Mesenchymal stem cell (in vitro differentiated cells and primary cell): ENCODE measurements at regions not wholly inside any gene's neighbourhood (a gene's known extent, or its start where the extent isn't known, plus 50 kb on each side); places are given as distances from the start of the nearest gene placed in this dataset.

Experiments used
- DNase-seq: peaks from one replicate; pipeline ENCODE4 v3.0.0-alpha.2; 2013
- H2AFZ ChIP-seq: one replicate; pipeline ENCODE4 v1.6.1; 2013; ENCODE audit warnings: low read depth, mild to moderate bottlenecking, control low read depth, inconsistent platforms, low read length, moderate library complexity
- H2AK5ac ChIP-seq: 2 replicates; pipeline ENCODE4 v1.6.1; 2013; ENCODE audit warnings: low read length, moderate library complexity, mild to moderate bottlenecking, inconsistent platforms; ENCODE audit not compliant: severe bottlenecking
- H2BK120ac ChIP-seq: one replicate; pipeline ENCODE4 v1.6.1; 2013; ENCODE audit warnings: low read depth, mild to moderate bottlenecking, inconsistent platforms, low read length, moderate library complexity
- H2BK12ac ChIP-seq, 2 experiments: one replicate each; pipeline ENCODE4 v1.6.1; 2013; ENCODE audit warnings: inconsistent platforms in 2 of 2, low read length in 2 of 2, mild to moderate bottlenecking in 2 of 2, moderate library complexity in 2 of 2, control low read depth in 1 of 2
- H2BK15ac ChIP-seq: one replicate; pipeline ENCODE4 v1.6.1; 2013; ENCODE audit warnings: mild to moderate bottlenecking, low read depth, inconsistent platforms; ENCODE audit not compliant: poor library complexity, severe bottlenecking
- H2BK5ac ChIP-seq: 2 replicates; pipeline ENCODE4 v1.6.1; 2013; ENCODE audit warnings: low read depth, mild to moderate bottlenecking, low read length, control low read depth, inconsistent platforms; ENCODE audit not compliant: poor library complexity, severe bottlenecking
- H3K14ac ChIP-seq, 2 experiments: one replicate each; pipeline ENCODE4 v1.6.1; 2013; ENCODE audit warnings: inconsistent platforms in 2 of 2, low read length in 2 of 2, control low read depth in 1 of 2, mild to moderate bottlenecking in 1 of 2, moderate library complexity in 1 of 2
- H3K18ac ChIP-seq, 2 experiments: one replicate each; pipeline ENCODE4 v1.6.1; 2013; ENCODE audit warnings: inconsistent platforms in 2 of 2, low read length in 2 of 2, control low read depth in 1 of 2, low read depth in 1 of 2, mild to moderate bottlenecking in 1 of 2
- H3K23ac ChIP-seq, 2 experiments: one replicate each; pipeline ENCODE4 v1.6.1; 2013; ENCODE audit warnings: inconsistent platforms in 2 of 2, low read length in 2 of 2, mild to moderate bottlenecking in 2 of 2, moderate library complexity in 2 of 2, control low read depth in 1 of 2
- H3K27ac ChIP-seq: 2 replicates; pipeline ENCODE4 v1.5.1; 2013; ENCODE audit warnings: mild to moderate bottlenecking, moderate library complexity, low read length, control low read depth, inconsistent platforms; ENCODE audit not compliant: poor library complexity, severe bottlenecking
- H3K27me3 ChIP-seq, 2 experiments: 2 replicates each; pipeline versions ENCODE4 v1.6.1 to v1.7.0; 2013; ENCODE audit warnings: low read length in 2 of 2, mild to moderate bottlenecking in 2 of 2, moderate library complexity in 2 of 2, control low read depth in 1 of 2, inconsistent platforms in 1 of 2; ENCODE audit not compliant: control insufficient read depth in 1 of 2, insufficient read depth in 1 of 2
- H3K36me3 ChIP-seq, 2 experiments: 2 replicates each; pipeline versions ENCODE4 v1.6.1 to v1.7.0; 2013; ENCODE audit warnings: low read length in 2 of 2, control low read depth in 1 of 2, inconsistent platforms in 1 of 2, low read depth in 1 of 2, mild to moderate bottlenecking in 1 of 2; ENCODE audit not compliant: insufficient read depth in 2 of 2, control insufficient read depth in 1 of 2
- H3K4ac ChIP-seq, 2 experiments: one replicate each; pipeline ENCODE4 v1.6.1; 2013; ENCODE audit warnings: inconsistent platforms in 2 of 2, low read length in 2 of 2, mild to moderate bottlenecking in 2 of 2, moderate library complexity in 2 of 2, control low read depth in 1 of 2, low read depth in 1 of 2
- H3K4me1 ChIP-seq: 2 replicates; pipeline ENCODE4 v1.6.1; 2013; ENCODE audit warnings: low read depth, low read length, control low read depth; ENCODE audit not compliant: control insufficient read depth, insufficient read depth
- H3K4me2 ChIP-seq: 2 replicates; pipeline ENCODE4 v1.6.1; 2013; ENCODE audit warnings: low read length, mild to moderate bottlenecking, inconsistent platforms; ENCODE audit not compliant: poor library complexity, severe bottlenecking
- H3K4me3 ChIP-seq, 2 experiments: 2 replicates each; pipeline versions ENCODE4 v1.5.1 to v1.7.0; 2013; ENCODE audit warnings: low read length in 2 of 2, mild to moderate bottlenecking in 2 of 2, control low read depth in 1 of 2, low read depth in 1 of 2; ENCODE audit not compliant: insufficient read depth in 1 of 2
- H3K79me1 ChIP-seq: replicated peaks from 2 replicates; pipeline ENCODE4 v1.6.1; 2013; ENCODE audit warnings: mild to moderate bottlenecking, control low read depth, low read length, inconsistent platforms; ENCODE audit not compliant: poor library complexity, severe bottlenecking
- H3K9ac ChIP-seq: 2 replicates; pipeline ENCODE4 v1.7.0; 2013; ENCODE audit warnings: mild to moderate bottlenecking, low read length, moderate library complexity
- H3K9me3 ChIP-seq: 2 replicates; pipeline ENCODE4 v1.7.0; 2013; ENCODE audit warnings: mild to moderate bottlenecking, low read length; ENCODE audit not compliant: control insufficient read depth
- H4K8ac ChIP-seq: one replicate; pipeline ENCODE4 v1.6.1; 2013; ENCODE audit warnings: inconsistent platforms, mild to moderate bottlenecking, low read length, moderate library complexity
- H4K91ac ChIP-seq: one replicate; pipeline ENCODE4 v1.6.1; 2013; ENCODE audit warnings: mild to moderate bottlenecking, low read length, inconsistent platforms
- WGBS: methylation state at CpG from one replicate; pipeline ENCODE4 v1.1.7; 2013; ENCODE audit warnings: mixed read lengths; 5-methylcytosine and 5-hydroxymethylcytosine counted together

DNA sequence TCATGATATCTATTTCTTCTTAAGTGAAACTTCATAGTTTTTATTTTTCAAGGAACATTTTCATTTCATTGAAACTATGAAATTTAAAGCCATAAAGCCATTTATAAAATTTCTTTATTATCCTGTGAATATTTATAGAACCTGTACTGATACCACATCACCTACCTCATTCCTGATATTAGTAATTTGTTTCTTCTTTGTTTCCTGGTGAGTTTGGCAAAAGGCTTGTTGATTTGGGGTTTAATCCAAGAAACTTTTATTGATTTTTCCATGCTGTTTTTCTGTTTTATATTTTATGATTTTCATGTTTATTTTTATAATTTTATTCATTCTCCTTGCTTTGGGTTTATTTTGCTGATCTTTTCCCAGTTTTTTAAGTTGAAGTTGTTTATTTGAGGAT is 669.4 kb downstream of the NXPH1 start:
- Histone ChIP-seq H3K9ac (no peak overlapping the region), H2AK5ac (no peak overlapping the region), H3K18ac (no peak overlapping the region), H3K4me3 (no peak overlapping the region), H3K79me1 (no peaks in the 10 kb centered on the region), H2BK12ac (no peak overlapping the region), H3K23ac (no peak overlapping the region), H3K27me3 (no peaks in the 10 kb centered on the region), H4K8ac (no peak overlapping the region), H3K4ac (no peak overlapping the region), H3K4me1 (no peaks in the 10 kb centered on the region), H2AFZ (no peak overlapping the region), H3K9me3 (peaks cover 21% of the 10 kb centered on the region), H2BK15ac (no peak overlapping the region), H3K4me2 (no peak overlapping the region), H3K36me3 (no peaks in the 10 kb centered on the region), H3K27ac (no peak overlapping the region), H4K91ac (no peak overlapping the region), H2BK5ac (no peak overlapping the region), H2BK120ac (no peak overlapping the region), H3K14ac (no peak overlapping the region)
- no peak for DNase-seq

DNA sequence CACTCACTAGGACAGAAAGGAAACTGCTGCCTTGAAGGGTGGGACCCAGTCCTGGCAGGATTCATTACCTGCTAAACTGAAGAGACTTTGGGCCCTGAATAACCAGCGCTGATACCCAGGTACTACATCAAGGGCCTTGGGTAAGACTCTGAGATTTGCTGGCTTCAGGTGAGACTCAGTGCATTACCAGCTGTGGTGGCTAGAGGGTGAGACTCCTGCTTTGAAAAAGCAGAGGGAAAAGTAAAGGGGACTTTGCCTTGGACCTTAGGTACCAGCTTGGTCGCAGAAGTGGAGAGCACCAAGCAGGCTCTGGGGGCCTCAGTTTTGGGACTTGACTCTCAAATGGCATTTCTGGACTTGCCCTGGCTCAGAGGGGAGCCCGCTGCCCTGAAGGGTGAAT is 673.3 kb downstream of the NXPH1 start:
- no peak overlapping the region for H3K4me3 ChIP-seq
- 84% methylated on average over 3 of the region's 3 CpGs for WGBS
- no peak overlapping the region for H3K14ac ChIP-seq
- no peaks in the 10 kb centered on the region for H3K27me3 ChIP-seq
- H3K4ac ChIP-seq: no peak overlapping the region
- H2BK12ac ChIP-seq: no peak overlapping the region
- H3K79me1 ChIP-seq: no peaks in the 10 kb centered on the region
- no peak overlapping the region for H3K9ac ChIP-seq
- no peak for DNase-seq
- peaks cover 35% of the 10 kb centered on the region for H3K9me3 ChIP-seq
- H2BK5ac ChIP-seq: no peak overlapping the region
- H3K4me2 ChIP-seq: no peak overlapping the region
- H2BK15ac ChIP-seq: no peak overlapping the region
- H3K18ac ChIP-seq: no peak overlapping the region
- no peak overlapping the region for H3K23ac ChIP-seq
- no peaks in the 10 kb centered on the region for H3K36me3 ChIP-seq
- no peak overlapping the region for H2AFZ ChIP-seq
- no peak overlapping the region for H4K91ac ChIP-seq
- H3K4me1 ChIP-seq: no peaks in the 10 kb centered on the region
- no peak overlapping the region for H2AK5ac ChIP-seq
- no peak overlapping the region for H2BK120ac ChIP-seq
- no peak overlapping the region for H4K8ac ChIP-seq
- H3K27ac ChIP-seq: no peak overlapping the region

GRCh38 chr7:9120331-9120730 is 686.9 kb downstream of the NXPH1 start:
- no peak overlapping the region for H2BK15ac ChIP-seq
- H3K36me3 ChIP-seq: no peaks in the 10 kb centered on the region
- no peak overlapping the region for H3K23ac ChIP-seq
- peaks cover 11% of the 10 kb centered on the region for H3K9me3 ChIP-seq
- H4K8ac ChIP-seq: no peak overlapping the region
- H2BK12ac ChIP-seq: no peak overlapping the region
- no peak for DNase-seq
- H3K4me1 ChIP-seq: no peaks in the 10 kb centered on the region
- H3K4me2 ChIP-seq: no peak overlapping the region
- no peak overlapping the region for H3K4ac ChIP-seq
- no peaks in the 10 kb centered on the region for H3K79me1 ChIP-seq
- no peak overlapping the region for H2BK120ac ChIP-seq
- no peak overlapping the region for H4K91ac ChIP-seq
- no peak overlapping the region for H3K14ac ChIP-seq
- no peak overlapping the region for H3K9ac ChIP-seq
- H3K27me3 ChIP-seq: no peaks in the 10 kb centered on the region
- H3K18ac ChIP-seq: no peak overlapping the region
- no peak overlapping the region for H2AK5ac ChIP-seq
- no peak overlapping the region for H2BK5ac ChIP-seq
- no peak overlapping the region for H3K27ac ChIP-seq
- H2AFZ ChIP-seq: no peak overlapping the region
- no peak overlapping the region for H3K4me3 ChIP-seq

GRCh38 chr7:9124320-9124719 is 690.9 kb downstream of the NXPH1 start:
- Histone ChIP-seq H3K79me1 (no peaks in the 10 kb centered on the region), H3K4me1 (no peaks in the 10 kb centered on the region), H4K91ac (no peak overlapping the region), H3K23ac (no peak overlapping the region), H4K8ac (no peak overlapping the region), H3K4me3 (no peak overlapping the region), H3K4me2 (no peak overlapping the region), H3K27me3 (no peaks in the 10 kb centered on the region), H2AFZ (no peak overlapping the region), H2AK5ac (no peak overlapping the region), H2BK12ac (no peak overlapping the region), H2BK120ac (no peak overlapping the region), H3K4ac (no peak overlapping the region), H3K36me3 (no peaks in the 10 kb centered on the region), H2BK15ac (no peak overlapping the region), H3K27ac (no peak overlapping the region), H3K9me3 (peaks cover 9% of the 10 kb centered on the region), H2BK5ac (no peak overlapping the region), H3K9ac (no peak overlapping the region), H3K14ac (no peak overlapping the region), H3K18ac (no peak overlapping the region)
- WGBS: 83% methylated on average over 2 of the region's 2 CpGs
- DNase-seq: no peak
